HT-29 (cell line): ENCODE measurements at regions not wholly inside any gene's neighbourhood (a gene's known extent, or its start where the extent isn't known, plus 50 kb on each side); places are given as distances from the start of the nearest gene placed in this dataset.
A peak's percentile ranks its signal among the peaks of the same experiment; 100 is the strongest.

Experiments
- DNase-seq: peaks from one replicate; pipeline ENCODE4 v3.0.0-alpha.2; 2015; ENCODE audit warnings: low spot score

DNA sequence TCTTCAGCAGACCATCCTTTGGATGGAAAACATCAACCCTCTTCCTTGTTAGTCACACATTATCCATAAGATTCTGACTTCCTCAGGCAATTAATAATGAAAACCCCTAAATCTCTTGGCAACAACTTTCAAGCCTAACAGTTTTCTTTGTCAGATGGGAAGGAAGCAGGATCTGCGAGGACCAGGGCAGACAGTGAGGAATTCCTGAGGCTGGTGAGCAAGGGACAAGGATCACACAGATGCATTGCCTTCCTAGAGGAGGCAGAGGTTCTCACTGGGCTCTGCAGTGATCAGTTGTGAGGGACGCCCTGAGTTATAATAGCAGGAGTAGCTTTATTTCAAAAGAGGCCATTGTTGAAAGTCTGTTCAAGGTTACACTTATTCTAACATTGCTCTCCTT lies 195.4 kb downstream of the SLIT2 start:
- DNase-seq, result no peak

DNA sequence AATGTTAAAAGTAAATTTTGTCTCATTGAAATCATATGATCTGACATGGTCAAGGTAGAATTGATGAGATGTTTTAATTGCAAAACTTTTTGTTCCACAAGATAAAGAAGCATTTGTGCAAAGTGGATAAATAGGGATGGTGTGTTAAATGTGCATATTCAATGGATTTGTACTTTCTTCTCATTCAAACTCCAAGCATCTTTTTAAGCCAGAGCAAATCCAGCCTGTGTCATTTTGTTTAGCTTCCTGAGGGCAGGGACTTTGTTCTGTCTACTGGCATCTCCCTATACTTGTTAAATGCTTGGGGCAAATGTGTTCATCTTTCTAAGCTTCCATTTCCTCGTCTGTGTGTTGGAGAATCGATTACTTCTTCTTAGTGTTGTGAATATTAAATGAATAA lies 200.3 kb downstream of the SLIT2 start:
- no peak for DNase-seq

DNA sequence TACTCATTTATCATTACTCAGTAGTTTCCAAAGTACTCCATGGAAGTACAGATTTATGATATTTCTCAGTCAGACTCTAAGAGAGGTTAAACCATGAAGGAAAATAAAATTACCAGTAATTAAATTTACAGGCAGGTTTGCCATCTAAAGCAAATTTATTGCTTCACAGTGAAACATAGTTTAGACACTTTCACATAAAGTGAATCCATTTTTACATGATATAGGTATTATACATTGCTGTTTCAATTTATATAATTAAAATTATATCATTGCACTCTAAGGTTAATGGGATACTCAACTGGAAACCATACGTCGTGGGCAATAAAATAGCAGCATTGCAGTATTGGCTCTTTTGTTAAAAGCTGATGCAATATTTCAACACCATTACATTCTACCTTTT lies 202.8 kb downstream of the SLIT2 start:
- DNase-seq, result no peak

DNA sequence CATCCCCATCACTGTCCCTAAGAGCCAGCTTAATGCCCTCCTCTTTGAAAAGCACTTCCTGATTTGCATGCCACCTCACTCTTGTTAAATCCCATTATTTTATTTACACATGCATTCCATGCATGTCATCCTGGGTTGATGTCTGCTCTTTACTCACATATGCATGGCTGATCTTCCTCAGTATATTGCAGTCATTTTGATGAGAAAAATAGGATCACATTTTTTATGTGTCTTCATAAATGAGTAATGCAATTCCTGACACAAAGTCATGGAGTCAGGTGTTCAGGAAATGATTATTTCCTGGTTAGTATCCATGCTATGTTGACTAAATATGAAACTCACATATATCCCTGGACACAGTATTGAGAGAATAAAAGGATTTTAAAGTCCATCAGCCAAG lies 204.7 kb downstream of the SLIT2 start:
- DNase-seq, result no peak

DNA sequence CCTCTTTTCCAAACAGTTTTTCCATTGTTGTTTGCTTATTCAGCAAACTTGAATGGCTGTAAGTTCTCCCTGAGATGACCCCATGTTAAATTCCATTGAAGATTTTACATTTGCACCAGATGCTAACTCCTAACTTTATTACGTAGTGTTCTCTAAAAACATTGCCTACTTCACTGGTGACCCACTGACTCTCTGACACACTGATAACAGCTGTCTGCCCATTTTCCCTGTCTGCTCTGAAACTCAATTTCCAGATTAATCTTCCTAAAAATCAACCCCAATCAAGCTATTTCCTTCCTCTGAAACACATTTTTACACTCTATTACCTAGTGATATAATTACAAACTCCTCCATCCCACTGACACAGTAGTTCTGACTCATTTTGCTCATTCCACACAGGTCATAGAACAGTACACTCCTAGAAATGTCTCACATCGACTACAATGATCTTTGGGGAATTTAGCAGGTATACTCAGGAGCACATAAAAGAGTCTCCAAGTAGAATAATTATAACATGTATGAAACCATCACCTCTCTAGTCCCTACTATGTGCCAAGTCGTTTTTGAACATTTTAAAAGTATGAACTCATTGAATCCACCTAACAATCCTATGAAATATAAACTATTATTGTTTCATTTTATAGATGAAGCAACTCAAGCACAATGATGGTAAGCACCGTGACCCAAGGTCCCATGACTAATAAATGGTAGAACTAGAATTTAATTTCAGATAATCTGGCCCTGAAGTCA lies 210.9 kb downstream of the SLIT2 start:
- DNase-seq, result no peak

DNA sequence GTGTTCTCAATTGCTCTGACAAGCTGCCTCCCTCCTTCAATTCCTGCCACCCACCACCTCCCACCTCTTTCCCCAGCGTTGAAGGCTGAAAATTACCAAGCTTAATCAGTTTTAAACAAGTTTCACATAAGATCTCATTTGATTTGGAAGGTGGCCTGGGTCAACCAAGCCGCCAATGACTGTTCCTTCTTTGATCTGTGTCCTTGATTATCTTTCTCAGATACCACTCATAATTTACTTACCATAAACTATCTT lies 211.4 kb downstream of the SLIT2 start:
- no peak for DNase-seq

DNA sequence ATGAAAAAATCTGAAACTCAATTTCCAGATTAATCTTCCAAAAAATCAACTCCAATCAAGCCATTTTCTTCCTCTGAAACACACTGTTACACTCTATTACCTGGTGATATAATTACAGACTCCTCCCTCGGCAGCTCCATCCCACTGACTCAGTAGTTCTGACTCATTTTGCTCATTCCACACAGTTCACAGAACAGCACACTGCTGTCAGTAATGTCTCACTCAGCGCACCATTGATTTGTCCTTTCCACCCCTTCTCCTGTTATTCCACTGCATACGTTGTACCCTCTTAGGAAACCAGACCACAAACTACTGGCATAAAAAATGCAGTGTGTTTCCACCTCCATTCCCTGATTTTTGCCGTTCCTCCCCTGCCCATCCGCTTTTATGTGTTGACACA lies 212.7 kb downstream of the SLIT2 start:
- no peak for DNase-seq

DNA sequence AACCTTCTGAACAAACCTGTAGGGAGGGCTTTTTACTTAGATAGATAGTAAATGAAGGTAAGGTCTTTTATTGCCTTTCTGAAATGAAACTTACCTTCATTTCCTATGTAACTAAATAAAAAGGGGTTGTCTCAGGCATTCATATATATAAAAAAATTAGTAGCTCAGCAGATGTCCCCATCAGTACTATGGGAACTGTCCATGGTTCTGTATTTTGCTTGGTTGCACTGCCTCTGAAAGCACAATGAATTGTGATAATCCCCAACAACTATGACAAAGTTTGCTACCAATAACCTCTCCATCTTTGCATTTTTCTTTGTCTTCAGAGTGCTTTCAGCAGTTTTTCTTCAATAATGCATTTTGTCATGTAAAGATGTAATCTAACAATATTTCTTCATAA lies 222.4 kb downstream of the SLIT2 start:
- peak; percentile 34 for DNase-seq

DNA sequence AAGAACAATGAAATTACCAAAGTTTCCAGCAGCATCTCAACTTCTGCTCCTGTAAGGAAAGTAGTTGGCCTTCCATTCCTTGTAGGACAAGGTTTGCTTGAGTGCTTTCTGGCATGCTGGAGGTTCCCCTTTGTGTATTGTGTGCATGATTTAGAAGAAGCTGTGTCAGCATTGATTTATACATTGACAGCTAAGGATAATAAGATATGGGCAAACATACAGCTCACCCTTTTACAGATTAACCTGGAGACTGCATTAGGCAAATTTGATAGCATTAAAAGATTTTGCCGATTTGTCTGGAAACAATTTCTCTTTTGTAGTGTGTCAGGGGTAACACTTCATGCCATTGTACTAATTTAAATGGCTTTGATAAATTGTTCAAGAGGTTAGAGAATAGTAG lies 221.8 kb upstream of the PACRGL start:
- DNase-seq, result no peak

DNA sequence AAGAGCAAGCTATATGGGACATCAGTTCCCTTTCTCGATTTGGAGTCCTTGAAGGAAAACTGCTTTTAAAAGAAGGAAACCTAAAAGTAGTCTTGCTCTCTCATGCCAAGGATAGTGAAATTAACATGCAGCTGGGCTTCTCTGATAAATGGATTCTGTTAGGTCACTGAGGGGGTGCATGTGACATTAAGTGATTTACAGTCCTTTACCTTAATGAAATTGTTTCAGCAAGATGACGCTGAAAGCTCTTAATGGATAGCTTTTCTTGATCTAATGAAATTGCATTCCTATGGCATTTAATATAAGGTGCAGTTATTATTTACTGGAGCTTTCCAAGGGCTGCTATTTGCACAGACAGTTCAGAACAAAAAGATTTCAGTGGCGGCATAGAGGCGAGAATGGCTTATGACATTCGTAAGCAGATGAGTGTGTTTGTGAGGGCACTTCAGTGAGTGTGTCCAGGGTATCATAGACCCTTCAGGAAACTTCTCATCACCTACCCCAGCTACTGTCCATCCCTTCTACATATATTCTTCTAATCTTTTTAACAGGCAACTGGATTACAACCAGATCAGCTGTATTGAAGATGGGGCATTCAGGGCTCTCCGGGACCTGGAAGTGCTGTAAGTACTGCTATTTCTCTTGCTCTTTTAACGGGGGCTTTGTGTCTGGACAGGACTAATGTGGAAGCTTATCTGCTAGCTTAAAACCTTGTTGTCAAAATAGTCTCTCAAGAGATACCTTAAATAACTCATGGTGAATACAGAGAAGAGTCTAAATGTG lies 219.9 kb upstream of the PACRGL start:
- DNase-seq, result no peak

DNA sequence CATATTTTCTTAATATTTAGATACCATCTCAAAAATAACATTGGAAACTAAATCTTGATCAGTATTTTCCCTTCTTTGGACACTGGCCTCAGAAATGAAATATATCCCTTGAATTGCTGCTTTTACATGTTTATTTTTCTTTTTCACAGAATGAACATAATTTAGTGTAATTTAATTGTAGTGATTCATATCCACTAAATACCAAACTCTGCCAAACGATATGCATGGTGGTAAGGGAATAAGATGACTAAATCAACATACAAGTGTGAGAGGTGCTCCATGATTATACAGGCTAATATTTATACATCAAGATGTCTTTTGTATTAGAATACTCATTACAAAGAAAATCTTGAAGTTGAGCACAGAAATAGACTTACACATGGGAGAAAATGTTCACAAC lies 216.8 kb upstream of the PACRGL start:
- DNase-seq, result no peak

DNA sequence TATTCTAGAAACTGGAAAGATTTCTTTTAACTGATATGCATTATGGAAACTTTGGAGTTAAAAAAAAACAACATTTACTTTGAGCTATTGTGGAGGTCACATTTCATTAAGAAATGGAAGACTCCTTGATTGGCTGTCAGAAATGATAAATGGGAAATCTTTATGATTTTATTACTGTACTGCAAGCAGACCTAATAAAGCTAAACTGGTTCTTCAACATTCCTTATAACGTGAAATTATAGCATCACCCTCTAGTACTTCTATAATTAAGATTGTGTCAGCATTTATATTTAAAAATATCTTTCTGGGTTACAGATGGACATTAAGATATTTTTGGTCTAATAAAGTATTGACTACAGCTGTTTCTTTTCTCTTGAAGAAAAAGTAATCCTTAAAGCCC lies 213.8 kb upstream of the PACRGL start:
- DNase-seq, result peak; percentile 43

DNA sequence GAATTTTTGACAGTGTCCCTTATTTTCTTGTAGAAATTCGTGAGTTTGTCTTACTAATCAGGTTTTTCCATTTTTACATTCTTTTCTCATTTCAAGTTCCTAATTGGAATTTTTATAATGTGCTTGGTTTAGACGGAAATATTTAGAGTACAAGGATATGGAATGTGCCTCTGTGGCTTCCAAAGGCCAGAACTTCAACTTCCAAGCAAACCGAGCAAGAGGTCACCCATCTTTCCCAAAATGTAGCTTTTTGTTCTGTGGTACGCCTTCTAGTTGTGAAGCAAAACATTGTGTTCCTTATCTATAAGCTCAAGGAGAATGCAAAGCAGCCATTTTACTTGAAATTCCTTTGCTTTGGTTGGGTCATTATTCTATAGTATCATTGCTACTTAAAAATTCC lies 212.8 kb upstream of the PACRGL start:
- DNase-seq, result no peak

DNA sequence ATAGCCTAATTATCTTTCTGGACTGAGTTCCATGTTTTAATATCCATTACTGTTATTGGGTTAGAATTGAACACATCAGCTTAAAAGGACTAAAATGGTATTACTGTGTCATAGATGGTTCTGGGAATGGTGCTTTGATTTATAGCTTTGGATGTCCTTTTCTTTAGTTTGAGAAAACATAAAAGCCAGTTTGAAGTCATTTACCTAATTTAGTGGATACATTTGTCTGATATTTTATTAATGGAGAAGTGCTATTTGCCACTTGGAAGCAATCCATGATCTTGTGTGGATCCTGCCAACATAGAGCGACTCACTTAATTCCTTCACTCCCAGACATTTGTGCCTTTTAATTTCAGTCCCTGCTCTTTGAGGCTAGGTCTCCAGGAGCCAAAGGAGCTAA lies 212.4 kb upstream of the PACRGL start:
- DNase-seq, result no peak

DNA sequence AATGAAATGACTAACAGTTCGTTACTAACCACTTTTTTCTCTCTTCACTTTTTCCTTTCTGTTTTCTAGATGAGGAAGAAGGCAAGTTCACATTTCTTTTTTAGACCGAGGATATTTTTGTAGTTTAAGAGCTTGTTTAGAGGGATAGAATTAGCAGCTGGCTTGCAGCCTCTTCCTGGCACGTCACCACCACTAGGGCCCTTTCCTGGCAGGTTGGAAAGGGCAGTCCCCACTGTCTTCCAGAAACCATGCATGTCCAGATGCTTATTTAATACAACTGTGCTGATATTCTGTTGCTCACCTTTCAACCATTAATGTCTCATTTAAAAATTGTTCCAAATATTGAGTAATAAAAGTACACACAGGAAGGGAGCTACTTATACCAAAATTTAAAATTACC lies 209.5 kb upstream of the PACRGL start:
- no peak for DNase-seq

DNA sequence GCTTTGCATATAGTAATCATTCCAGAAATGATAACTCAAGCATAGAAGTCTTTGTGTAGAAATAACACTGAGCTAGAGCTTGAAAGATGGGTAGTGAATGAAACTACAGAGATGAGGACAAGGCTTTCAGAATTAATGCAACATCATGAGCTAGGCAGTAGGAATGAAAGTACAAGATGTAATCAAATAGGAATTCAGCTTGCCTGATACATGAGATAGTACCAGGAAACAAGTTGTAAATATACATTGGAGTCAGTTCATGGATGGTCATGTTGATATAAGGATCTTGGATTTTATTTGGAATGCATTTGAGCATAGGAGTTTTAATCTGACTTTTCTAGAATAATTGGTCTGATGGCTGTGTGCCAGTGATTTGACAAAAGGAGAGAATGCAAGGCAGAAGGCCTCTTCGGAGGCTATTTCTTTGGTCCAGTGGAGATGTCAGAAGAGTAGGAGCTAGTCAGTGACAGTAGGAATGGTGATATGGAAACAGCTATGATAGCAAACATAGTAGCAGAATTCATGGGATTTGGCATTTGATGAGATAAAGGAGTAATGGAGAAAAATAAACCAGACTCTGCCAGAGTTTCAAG lies 206.4 kb upstream of the PACRGL start:
- DNase-seq, result no peak

DNA sequence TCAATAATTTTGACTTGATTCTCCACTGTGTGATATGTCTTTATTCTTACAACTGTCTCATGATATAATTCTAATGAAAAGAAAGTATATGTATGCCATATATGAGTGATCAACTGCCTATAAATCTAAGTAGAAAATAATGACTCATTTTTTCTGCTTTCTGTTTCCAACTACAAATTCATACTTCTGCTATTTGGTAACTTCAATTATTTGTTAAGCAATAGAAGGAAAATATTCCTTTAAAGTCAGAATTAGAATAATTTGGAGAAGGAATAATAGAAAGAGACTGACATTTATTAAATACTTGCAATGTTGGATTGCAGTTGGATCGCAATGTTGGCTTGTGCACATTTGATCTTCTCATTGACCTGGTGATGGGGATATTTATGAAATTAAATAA lies 204.2 kb upstream of the PACRGL start:
- no peak for DNase-seq

DNA sequence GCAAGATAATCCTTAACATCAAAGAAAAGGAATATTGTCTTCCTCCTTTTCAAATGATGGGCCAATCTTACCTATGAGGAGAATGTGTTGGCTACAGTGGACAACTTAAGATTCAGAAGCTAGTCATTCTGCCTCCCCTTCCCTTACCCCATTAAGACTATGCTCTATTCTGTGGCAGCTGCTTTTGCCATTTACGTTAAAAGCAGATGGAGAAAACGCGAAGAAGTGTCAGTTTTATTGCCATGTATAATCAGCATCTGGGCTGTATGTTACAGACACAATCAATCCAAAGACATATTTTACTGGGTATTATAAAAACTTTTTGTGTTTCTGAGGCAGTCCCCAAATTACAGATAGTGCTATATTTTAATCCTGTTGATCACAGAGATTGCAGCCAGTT lies 196.1 kb upstream of the PACRGL start:
- no peak for DNase-seq

DNA sequence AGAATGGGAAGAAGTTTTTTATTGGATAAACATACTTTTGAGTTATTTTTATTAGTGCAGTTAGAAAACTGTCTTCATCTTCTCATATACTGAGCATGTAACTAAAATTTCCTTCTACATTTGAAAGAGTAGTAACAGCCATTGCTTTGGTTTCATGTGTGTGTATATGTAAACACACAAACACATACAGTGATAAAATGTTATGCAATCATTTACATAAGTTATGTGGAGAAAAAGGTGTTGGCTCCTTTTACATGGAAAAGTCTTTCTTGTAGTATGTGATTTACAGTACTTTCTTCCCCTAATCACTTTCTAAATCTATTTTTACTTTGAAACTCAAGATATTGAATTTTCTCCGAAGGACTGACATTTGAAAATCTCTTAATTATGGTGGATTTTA lies 194.3 kb upstream of the PACRGL start:
- no peak for DNase-seq

DNA sequence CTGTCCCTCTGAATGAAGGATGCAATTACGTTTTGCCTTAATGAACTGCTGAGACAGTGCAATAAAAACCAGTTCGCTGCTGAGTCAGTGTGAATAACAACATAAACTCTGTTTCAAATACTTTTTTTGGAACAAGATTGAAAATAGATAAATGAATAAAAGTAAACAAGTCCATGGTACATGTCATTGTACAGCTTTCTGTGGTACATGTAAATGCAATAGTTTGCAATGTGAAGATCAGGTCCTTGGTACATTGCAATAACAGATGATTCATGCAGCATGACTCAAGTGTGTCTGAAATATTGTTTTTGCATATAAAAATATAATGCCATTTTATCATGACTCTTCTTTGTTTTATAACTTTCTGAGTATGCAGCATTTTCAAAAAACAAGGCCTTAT lies 193.4 kb upstream of the PACRGL start:
- DNase-seq, result no peak

DNA sequence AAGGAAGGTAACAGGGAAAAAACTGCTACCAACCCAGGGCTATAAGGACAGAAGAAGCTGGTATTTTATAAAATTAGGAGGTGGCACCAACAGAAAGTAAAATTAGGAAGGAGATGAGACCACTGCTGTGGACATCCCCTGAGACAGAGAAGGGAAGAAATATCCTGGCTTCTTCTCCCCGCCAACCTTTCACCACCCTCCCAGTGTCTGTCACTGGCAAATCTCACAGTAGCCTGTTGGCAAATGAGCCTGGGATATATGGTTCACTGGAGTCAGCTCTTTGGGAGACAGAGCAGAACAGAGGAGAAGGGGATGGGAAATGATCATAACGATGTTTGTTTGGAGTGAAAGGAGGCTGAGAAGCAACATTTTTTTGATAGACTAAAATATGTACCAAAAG lies 190.9 kb upstream of the PACRGL start:
- no peak for DNase-seq

DNA sequence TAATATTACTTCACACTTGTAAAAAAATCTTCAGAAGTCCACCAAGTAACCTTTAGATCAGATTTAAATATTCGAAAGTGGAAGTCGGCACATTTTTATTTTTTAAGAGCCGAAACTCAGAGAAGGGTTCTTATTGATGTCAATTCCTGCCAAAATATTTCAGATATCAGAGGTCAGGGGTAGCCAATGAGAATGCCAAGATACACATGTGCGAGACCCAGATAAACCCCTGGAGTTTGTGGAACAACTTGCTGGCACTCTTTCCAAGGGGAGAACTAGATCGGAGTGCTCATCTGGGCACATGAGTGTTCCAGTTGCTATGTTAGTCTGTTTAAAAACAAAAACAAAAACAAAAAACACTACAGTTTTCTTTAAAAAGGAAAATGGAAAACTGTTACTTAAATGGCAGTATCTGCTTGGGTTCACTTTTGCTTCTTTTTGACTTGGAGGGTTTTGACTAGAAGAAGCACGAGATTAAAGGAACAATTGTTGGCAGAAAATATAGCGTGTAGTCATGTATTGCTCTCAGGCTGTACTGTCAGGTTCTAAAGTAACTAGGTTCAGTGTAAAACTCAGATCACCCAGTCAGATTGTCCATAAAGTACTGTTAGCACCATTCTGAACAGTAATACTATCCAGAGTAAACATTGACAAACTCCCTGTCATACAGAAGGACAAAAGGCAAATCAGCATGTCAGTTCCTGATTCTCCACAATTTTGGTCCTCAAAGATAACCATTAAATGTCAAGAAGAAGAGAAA lies 188.0 kb upstream of the PACRGL start:
- DNase-seq, result no peak

DNA sequence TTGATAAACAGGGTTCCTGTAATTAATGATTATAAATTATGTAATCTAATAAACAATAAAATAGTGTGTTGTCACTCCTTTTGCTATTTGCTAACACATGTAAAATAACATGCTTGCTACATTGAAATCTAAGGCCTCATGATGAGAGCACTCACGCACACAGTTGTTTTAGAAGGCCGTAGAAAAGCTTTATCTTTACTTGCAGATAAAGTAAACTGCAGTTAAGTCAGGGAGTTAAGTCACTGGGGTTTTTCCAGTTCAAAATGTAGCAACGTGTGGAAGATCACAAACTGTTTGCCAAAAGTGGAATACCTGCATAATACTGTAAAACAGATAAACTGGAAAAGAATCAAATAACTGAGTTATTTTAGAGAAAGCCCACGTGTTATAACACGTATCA lies 187.3 kb upstream of the PACRGL start:
- no peak for DNase-seq
